Stimulated activated memory B cell treated with anti-CD40 and anti-IgM and Interleukin-4, amounts not matched to agents 10 μg/mL and 1 μg/mL and 100 μg/mL, for 72 hours (primary cell): ENCODE measurements at regions not wholly inside any gene's neighbourhood (a gene's known extent, or its start where the extent isn't known, plus 50 kb on each side); places are given as distances from the start of the nearest gene placed in this dataset.
"Not testable (repeated sequence)": the region's sequence is repeated elsewhere in the genome, so short reads cannot be mapped to it uniquely, and the experiment has no call there.

Experiments
- ATAC-seq: fragments of 150-1000 bp; cut with Tn5 transposase; 2 replicates; pipeline ENCODE4 v1.10.0; 2021
- H3K27ac Mint-ChIP-seq: one replicate; pipeline ENCODE4 v1.8.0; 2022; ENCODE audit warnings: mild to moderate bottlenecking, mixed read lengths
- H3K27me3 Mint-ChIP-seq: one replicate; pipeline ENCODE4 v1.8.0; 2022; ENCODE audit warnings: mixed read lengths
- H3K36me3 Mint-ChIP-seq: one replicate; pipeline ENCODE4 v1.8.0; 2022; ENCODE audit warnings: mixed read lengths
- H3K4me1 Mint-ChIP-seq: one replicate; pipeline ENCODE4 v1.8.0; 2022; ENCODE audit warnings: mixed read lengths
- H3K4me3 Mint-ChIP-seq: one replicate; pipeline ENCODE4 v1.8.0; 2022; ENCODE audit warnings: mild to moderate bottlenecking, moderate library complexity, mixed read lengths
- H3K9me3 Mint-ChIP-seq: one replicate; pipeline ENCODE4 v1.8.0; 2022; ENCODE audit warnings: mixed read lengths

GRCh38 chr10:64732372-64732957 lies 1211.3 kb downstream of the REEP3 start:
- peak; percentile 24 for ATAC-seq
- H3K4me3 Mint-ChIP-seq: no peak overlapping the region
- no peaks in the 10 kb centered on the region for H3K27me3 Mint-ChIP-seq
- no peak overlapping the region for H3K27ac Mint-ChIP-seq
- H3K4me1 Mint-ChIP-seq: no peaks in the 10 kb centered on the region
- peaks cover 12% of the 10 kb centered on the region for H3K9me3 Mint-ChIP-seq
- H3K36me3 Mint-ChIP-seq: no peaks in the 10 kb centered on the region

GRCh38 chr10:64733980-64734379 lies 1212.8 kb downstream of the REEP3 start:
- no peak for ATAC-seq
- H3K9me3 Mint-ChIP-seq: peaks cover 7% of the 10 kb centered on the region
- H3K27me3 Mint-ChIP-seq: no peaks in the 10 kb centered on the region
- no peak overlapping the region for H3K27ac Mint-ChIP-seq
- no peak overlapping the region for H3K4me3 Mint-ChIP-seq
- H3K36me3 Mint-ChIP-seq: no peaks in the 10 kb centered on the region
- no peaks in the 10 kb centered on the region for H3K4me1 Mint-ChIP-seq

- H3K4me1 Mint-ChIP-seq: no peaks in the 10 kb centered on the region
- H3K4me3 Mint-ChIP-seq: no peak overlapping the region
- no peaks in the 10 kb centered on the region for H3K36me3 Mint-ChIP-seq
- peaks cover 6% of the 10 kb centered on the region for H3K9me3 Mint-ChIP-seq
- ATAC-seq: no peak
- H3K27ac Mint-ChIP-seq: no peak overlapping the region
- H3K27me3 Mint-ChIP-seq: no peaks in the 10 kb centered on the region
Observed at GRCh38 chr10:64738462-64738861, 1217.3 kb downstream of the REEP3 start.

- no peaks in the 10 kb centered on the region for H3K36me3 Mint-ChIP-seq
- no peaks in the 10 kb centered on the region for H3K4me1 Mint-ChIP-seq
- no peak overlapping the region for H3K27ac Mint-ChIP-seq
- no peak for ATAC-seq
- no peak overlapping the region for H3K4me3 Mint-ChIP-seq
- H3K9me3 Mint-ChIP-seq: peaks cover 10% of the 10 kb centered on the region
- no peaks in the 10 kb centered on the region for H3K27me3 Mint-ChIP-seq
Observed at GRCh38 chr10:64745565-64745964, 1224.4 kb downstream of the REEP3 start.

- Mint-ChIP-seq H3K4me3 (no peak overlapping the region), H3K4me1 (no peaks in the 10 kb centered on the region), H3K27ac (no peak overlapping the region), H3K36me3 (no peaks in the 10 kb centered on the region), H3K27me3 (no peaks in the 10 kb centered on the region), H3K9me3 (no peaks in the 10 kb centered on the region)
- no peak for ATAC-seq
Observed at GRCh38 chr10:64750672-64751071, 1229.5 kb downstream of the REEP3 start.

GRCh38 chr10:64753516-64753915 lies 1232.3 kb downstream of the REEP3 start:
- Mint-ChIP-seq H3K27ac (no peak overlapping the region), H3K4me1 (no peaks in the 10 kb centered on the region), H3K9me3 (peaks cover 2% of the 10 kb centered on the region), H3K36me3 (no peaks in the 10 kb centered on the region), H3K4me3 (no peak overlapping the region), H3K27me3 (no peaks in the 10 kb centered on the region)
- no peak for ATAC-seq

- Mint-ChIP-seq H3K36me3 (no peaks in the 10 kb centered on the region), H3K4me3 (no peak overlapping the region), H3K9me3 (peaks cover 2% of the 10 kb centered on the region), H3K27ac (no peak overlapping the region), H3K4me1 (no peaks in the 10 kb centered on the region), H3K27me3 (no peaks in the 10 kb centered on the region)
- ATAC-seq: no peak
Observed at GRCh38 chr10:64760371-64760770, 1239.2 kb downstream of the REEP3 start.

GRCh38 chr10:64762861-64763260 lies 1241.7 kb downstream of the REEP3 start:
- Mint-ChIP-seq H3K4me3 (no peak overlapping the region), H3K27me3 (no peaks in the 10 kb centered on the region), H3K27ac (no peak overlapping the region), H3K9me3 (peaks cover 3% of the 10 kb centered on the region), H3K36me3 (no peaks in the 10 kb centered on the region), H3K4me1 (no peaks in the 10 kb centered on the region)
- no peak for ATAC-seq

GRCh38 chr10:64765498-64765897 lies 1244.3 kb downstream of the REEP3 start:
- Mint-ChIP-seq H3K4me3 (no peak overlapping the region), H3K4me1 (no peaks in the 10 kb centered on the region), H3K27me3 (no peaks in the 10 kb centered on the region), H3K27ac (no peak overlapping the region), H3K36me3 (no peaks in the 10 kb centered on the region), H3K9me3 (peaks cover 3% of the 10 kb centered on the region)
- ATAC-seq: no peak

GRCh38 chr10:64771253-64772050 lies 1250.3 kb downstream of the REEP3 start:
- Mint-ChIP-seq H3K9me3 (no peaks in the 10 kb centered on the region), H3K27me3 (no peaks in the 10 kb centered on the region), H3K4me1 (no peaks in the 10 kb centered on the region), H3K4me3 (no peak overlapping the region), H3K27ac (no peak overlapping the region), H3K36me3 (no peaks in the 10 kb centered on the region)
- no peak for ATAC-seq

GRCh38 chr10:64773357-64773756 lies 1252.2 kb downstream of the REEP3 start:
- no peak for ATAC-seq
- Mint-ChIP-seq H3K27ac (no peak overlapping the region), H3K4me3 (no peak overlapping the region), H3K9me3 (no peaks in the 10 kb centered on the region), H3K36me3 (no peaks in the 10 kb centered on the region), H3K27me3 (no peaks in the 10 kb centered on the region), H3K4me1 (no peaks in the 10 kb centered on the region)

GRCh38 chr10:64784451-64784850 lies 1263.2 kb downstream of the REEP3 start:
- H3K27me3 Mint-ChIP-seq, ATAC-seq, H3K4me3 Mint-ChIP-seq, H3K36me3 Mint-ChIP-seq, H3K9me3 Mint-ChIP-seq, H3K4me1 Mint-ChIP-seq, H3K27ac Mint-ChIP-seq: not testable (repeated sequence)

GRCh38 chr10:64785816-64786215 lies 1264.6 kb downstream of the REEP3 start:
- Mint-ChIP-seq H3K27ac (no peak overlapping the region), H3K4me3 (no peak overlapping the region), H3K27me3 (no peaks in the 10 kb centered on the region), H3K36me3 (no peaks in the 10 kb centered on the region), H3K9me3 (peaks cover 8% of the 10 kb centered on the region), H3K4me1 (no peaks in the 10 kb centered on the region)
- ATAC-seq: no peak

- Mint-ChIP-seq H3K27ac (no peak overlapping the region), H3K4me1 (no peaks in the 10 kb centered on the region), H3K27me3 (no peaks in the 10 kb centered on the region), H3K9me3 (peaks cover 8% of the 10 kb centered on the region), H3K4me3 (no peak overlapping the region), H3K36me3 (no peaks in the 10 kb centered on the region)
- ATAC-seq: no peak
Observed at GRCh38 chr10:64786989-64787388, 1265.8 kb downstream of the REEP3 start.

- H3K4me1 Mint-ChIP-seq: no peaks in the 10 kb centered on the region
- no peak overlapping the region for H3K4me3 Mint-ChIP-seq
- H3K9me3 Mint-ChIP-seq: no peaks in the 10 kb centered on the region
- no peaks in the 10 kb centered on the region for H3K36me3 Mint-ChIP-seq
- H3K27me3 Mint-ChIP-seq: no peaks in the 10 kb centered on the region
- ATAC-seq: no peak
- no peak overlapping the region for H3K27ac Mint-ChIP-seq
Observed at GRCh38 chr10:64795847-64796246, 1274.6 kb downstream of the REEP3 start.

- H3K36me3 Mint-ChIP-seq: no peaks in the 10 kb centered on the region
- no peak for ATAC-seq
- no peaks in the 10 kb centered on the region for H3K4me1 Mint-ChIP-seq
- no peak overlapping the region for H3K4me3 Mint-ChIP-seq
- H3K27me3 Mint-ChIP-seq: no peaks in the 10 kb centered on the region
- H3K27ac Mint-ChIP-seq: no peak overlapping the region
- H3K9me3 Mint-ChIP-seq: no peaks in the 10 kb centered on the region
Observed at GRCh38 chr10:64798297-64798696, 1277.1 kb downstream of the REEP3 start.
